Aorta (tissue), 5 donors: ENCODE measurements at regions not wholly inside any gene's neighbourhood (a gene's known extent, or its start where the extent isn't known, plus 50 kb on each side); places are given as distances from the start of the nearest gene placed in this dataset.

ENCODE experiments used
- ATAC-seq: fragments of 200-7000 bp; cut with Tn5 transposase; one replicate; pipeline ENCODE4 v1.9.1; 2022; ENCODE audit warnings: moderate library complexity; ENCODE audit not compliant: low FRiP score
- DNase-seq, 2 donors: peaks; one replicate each; pipeline ENCODE4 v3.0.0-alpha.2; 2020
- H3K27ac ChIP-seq, 2 donors: one replicate each; pipeline ENCODE4 v1.5.1; 2013; ENCODE audit warnings: low read length in 2 of 2, mild to moderate bottlenecking in 2 of 2, moderate library complexity in 2 of 2, control low read depth in 1 of 2, inconsistent platforms in 1 of 2, low read depth in 1 of 2
- H3K27me3 ChIP-seq, 2 donors: one replicate each; pipeline ENCODE4 v1.6.1; 2013; ENCODE audit warnings: control low read depth in 1 of 2, low read length in 1 of 2, mild to moderate bottlenecking in 1 of 2, moderate library complexity in 1 of 2; ENCODE audit not compliant: insufficient read depth in 2 of 2, control insufficient read depth in 1 of 2
- H3K36me3 ChIP-seq, 2 donors: one replicate each; pipeline ENCODE4 v1.6.1; 2013; ENCODE audit warnings: control low read depth in 1 of 2, low read length in 1 of 2, mild to moderate bottlenecking in 1 of 2; ENCODE audit not compliant: insufficient read depth in 2 of 2, control insufficient read depth in 1 of 2
- H3K4me1 ChIP-seq, 2 donors: one replicate each; pipeline ENCODE4 v1.6.1; 2013; ENCODE audit warnings: low read length in 2 of 2, control low read depth in 1 of 2, mild to moderate bottlenecking in 1 of 2, moderate library complexity in 1 of 2; ENCODE audit not compliant: insufficient read depth in 2 of 2, control insufficient read depth in 1 of 2
- H3K4me3 ChIP-seq, 2 donors: one replicate each; pipeline ENCODE4 v1.5.1; 2013; ENCODE audit warnings: low read length in 2 of 2, control low read depth in 1 of 2, mild to moderate bottlenecking in 1 of 2
- H3K9me3 ChIP-seq: one replicate; pipeline ENCODE4 v1.6.1; 2013; ENCODE audit warnings: mild to moderate bottlenecking, low read length; ENCODE audit not compliant: control insufficient read depth
- WGBS, 2 donors: extraction: QIAGEN DNeasy Blood & Tissue Kit; methylation state at CpG; one replicate each; pipeline ENCODE4 v1.1.7; 2013; 5-methylcytosine and 5-hydroxymethylcytosine counted together
- intact Hi-C, 2 donors: fragments of 100-400 bp; cut with DNase I; formaldehyde crosslinking; loops; one replicate each; pipeline versions ENCODE4 v1.14.2 to v1.15.0; 2022
- donor health status: healthy with polysubstance abuse.
- donor health status: Bipolar disorder and iron deficiency.
- donor health status: DM: no; HTN: no; CAD: no.
- donor health status: DM: no; HTN: no; CAD: no.
- donor health status: DM: yes; HTN: yes; CAD: no.

- Histone ChIP-seq H3K4me3 (no peak overlapping the region), H3K9me3 (no peaks in the 10 kb centered on the region), H3K27ac (no peak overlapping the region), H3K4me1 (no peaks in the 10 kb centered on the region), H3K36me3 (no peaks in the 10 kb centered on the region), H3K27me3 (no peaks in the 10 kb centered on the region)
- WGBS, 2 donors: 58 to 64% methylated on average over 3 of the region's 3 CpGs
- intact Hi-C loops: no loop called here
- ATAC-seq: no peak
- no peak for DNase-seq
These were observed 113.1 kb upstream of the RASSF8 start for GRCh38 chr12:25845415-25845814.

GRCh38 chr12:25852792-25853191 lies 105.7 kb upstream of the RASSF8 start:
- Histone ChIP-seq H3K4me1 (no peaks in the 10 kb centered on the region), H3K9me3 (no peaks in the 10 kb centered on the region), H3K27me3 (peaks cover 0 to 3% of the 10 kb centered on the region in 2 donors), H3K4me3 (no peak overlapping the region), H3K27ac (no peak overlapping the region), H3K36me3 (no peaks in the 10 kb centered on the region)
- intact Hi-C loops: no loop called here
- DNase-seq (no peak), ATAC-seq (no peak)

- Histone ChIP-seq H3K9me3 (no peaks in the 10 kb centered on the region), H3K27ac (no peak overlapping the region), H3K27me3 (peaks cover 0 to 3% of the 10 kb centered on the region in 2 donors), H3K36me3 (no peaks in the 10 kb centered on the region), H3K4me1 (no peaks in the 10 kb centered on the region), H3K4me3 (no peak overlapping the region)
- ATAC-seq: no peak
- intact Hi-C loops: no loop called here
- WGBS, 2 donors: 28 to 54% methylated on average over 4 of the region's 4 CpGs
- no peak for DNase-seq
These were observed 105.0 kb upstream of the RASSF8 start for GRCh38 chr12:25853316-25854095.

- ATAC-seq (no peak), DNase-seq (no peak)
- no peaks in the 10 kb centered on the region for H3K4me1 ChIP-seq
- no peaks in the 10 kb centered on the region for H3K9me3 ChIP-seq
- WGBS, 2 donors: 87 to 89% methylated on average over 7 of the region's 7 CpGs
- H3K36me3 ChIP-seq: no peaks in the 10 kb centered on the region
- H3K4me3 ChIP-seq: no peak overlapping the region
- intact Hi-C loops: no loop called here
- H3K27me3 ChIP-seq: peaks cover 0 to 3% of the 10 kb centered on the region in 2 donors
- H3K27ac ChIP-seq: no peak overlapping the region
These were observed 103.5 kb upstream of the RASSF8 start for GRCh38 chr12:25854991-25855390.

- intact Hi-C loops: no loop called here
- Histone ChIP-seq H3K4me1 (no peaks in the 10 kb centered on the region), H3K27me3 (peaks cover 0 to 3% of the 10 kb centered on the region in 2 donors), H3K36me3 (no peaks in the 10 kb centered on the region), H3K27ac (no peak overlapping the region), H3K9me3 (no peaks in the 10 kb centered on the region), H3K4me3 (no peak overlapping the region)
- no peak for DNase-seq
- no peak for ATAC-seq
- WGBS, 2 donors: 57 to 67% methylated on average over 3 of the region's 3 CpGs
These were observed 102.8 kb upstream of the RASSF8 start for GRCh38 chr12:25855716-25856115.

- no peak for ATAC-seq
- intact Hi-C loops: no loop called here
- no peaks in the 10 kb centered on the region for H3K4me1 ChIP-seq
These were observed 98.5 kb upstream of the RASSF8 start for GRCh38 chr12:25859976-25860375.

GRCh38 chr12:25861226-25861625 lies 97.3 kb upstream of the RASSF8 start:
- WGBS, 2 donors: 64 to 73% methylated on average over 2 of the region's 2 CpGs

More at GRCh38 chr12:25859976-25860375, 98.5 kb upstream of the RASSF8 start:
- WGBS, 2 donors: 85 to 86% methylated on average over 7 of the region's 7 CpGs
- Histone ChIP-seq H3K27me3 (peaks cover 0 to 3% of the 10 kb centered on the region in 2 donors), H3K4me3 (no peak overlapping the region), H3K9me3 (no peaks in the 10 kb centered on the region), H3K27ac (no peak overlapping the region), H3K36me3 (no peaks in the 10 kb centered on the region)
- DNase-seq: no peak

GRCh38 chr12:25864306-25865276 lies 93.9 kb upstream of the RASSF8 start:
- Histone ChIP-seq H3K27me3 (no peaks in the 10 kb centered on the region), H3K4me3 (no peak overlapping the region), H3K27ac (no peak overlapping the region), H3K36me3 (no peaks in the 10 kb centered on the region), H3K9me3 (peaks cover 3% of the 10 kb centered on the region), H3K4me1 (no peaks in the 10 kb centered on the region)
- 72 to 76% methylated on average over 3 of the region's 3 CpGs for WGBS, 2 donors
- intact Hi-C loops: no loop called here
- DNase-seq: no peak
- ATAC-seq: no peak

More at GRCh38 chr12:25861226-25861625, 97.3 kb upstream of the RASSF8 start:
- Histone ChIP-seq H3K9me3 (no peaks in the 10 kb centered on the region), H3K4me3 (no peak overlapping the region), H3K4me1 (no peaks in the 10 kb centered on the region), H3K27ac (no peak overlapping the region), H3K27me3 (no peaks in the 10 kb centered on the region), H3K36me3 (no peaks in the 10 kb centered on the region)
- intact Hi-C loops: no loop called here
- no peak for DNase-seq
- ATAC-seq: no peak
